A549 (cell line): ENCODE measurements at regions not wholly inside any gene's neighbourhood (a gene's known extent, or its start where the extent isn't known, plus 50 kb on each side); places are given as distances from the start of the nearest gene placed in this dataset.

Experiments
- ATAC-seq, 2 experiments: fragments of 200-7000 bp in 1 of 2; fragments of >200 bp in 1 of 2; cut with Nextera tagmentation in 1 of 2; cut with Tn5 transposase in 1 of 2; 3 replicates each; pipeline versions ENCODE4 v1.8.0 to v1.9.1; 2018 to 2020; ENCODE audit warnings: mild to moderate bottlenecking in 1 of 2, moderate library complexity in 1 of 2
- CTCF ChIA-PET: fragments of 300-600 bp; sonication (Branson Sonifier 250); formaldehyde crosslinking; extraction: SDS; loops from one replicate; lab custom pipeline; 2021; ENCODE audit warnings: antibody characterized with exemption, inconsistent platforms; lab: Yijun Ruan, JAX
- POLR2A ChIA-PET: fragments of 350-600 bp; formaldehyde crosslinking; extraction: SDS; loops from one replicate; lab custom pipeline; 2021; ENCODE audit warnings: antibody characterized with exemption, inconsistent platforms; lab: Yijun Ruan, JAX
- DNase-seq, 2 experiments: peaks; one replicate each; pipeline versions ENCODE4 v3.0.0 to v3.0.0-alpha.2; 2011 to 2016; ENCODE audit warnings: low read depth in 1 of 2, low spot score in 1 of 2
- FAIRE-seq: peaks from 2 replicates; lab custom pipeline; 2011; peaks lifted over from hg19 to GRCh38; lab: Jason Lieb, UNC
- H3K27ac ChIP-seq, 2 experiments: fragments of >200 bp; sonication (Bioruptor Twin); formaldehyde crosslinking; 3 replicates each; pipeline ENCODE4 v1.5.1; 2016 to 2017
- H3K4me1 ChIP-seq: fragments of >200 bp; sonication (Bioruptor Twin); formaldehyde crosslinking; 3 replicates; pipeline ENCODE4 v1.6.1; 2016
- H3K4me2 ChIP-seq: fragments of >200 bp; sonication (Bioruptor Twin); formaldehyde crosslinking; 3 replicates; pipeline ENCODE4 v1.6.1; 2016
- H3K4me3 ChIP-seq: fragments of >200 bp; sonication (Bioruptor Twin); formaldehyde crosslinking; 3 replicates; pipeline ENCODE4 v1.5.1; 2016
- H3K9me3 ChIP-seq: fragments of >200 bp; sonication (Bioruptor Twin); formaldehyde crosslinking; 3 replicates; pipeline ENCODE4 v1.6.1; 2016
- ATOH8 ChIP-seq: fragments of 250-450 bp; sonication (Bioruptor Pico); IDR thresholded peaks from 2 replicates; pipeline ENCODE4 v1.5.0; 2020; ENCODE audit warnings: low read depth, mild to moderate bottlenecking, moderate library complexity
- BHLHE40 ChIP-seq: IDR thresholded peaks from 2 replicates; pipeline ENCODE4 v1.6.1; 2012; ENCODE audit warnings: low read depth, low read length, inconsistent platforms
- CBX2 ChIP-seq: fragments of 200-600 bp; sonication (generic); IDR thresholded peaks from 2 replicates; pipeline ENCODE4 v1.6.1; 2016; ENCODE audit warnings: low read depth, mild to moderate bottlenecking, borderline replicate concordance
- CBX8 ChIP-seq: fragments of 200-600 bp; sonication (generic); IDR thresholded peaks from 2 replicates; pipeline ENCODE4 v1.6.1; 2016
- CHD4 ChIP-seq: fragments of 200-600 bp; sonication (generic); IDR thresholded peaks from 2 replicates; pipeline ENCODE4 v1.6.1; 2016; ENCODE audit warnings: antibody characterized with exemption, mild to moderate bottlenecking, borderline replicate concordance
- EHF ChIP-seq: fragments of 250-450 bp; sonication (Bioruptor Pico); IDR thresholded peaks from 2 replicates; pipeline ENCODE4 v1.5.0; 2020; ENCODE audit warnings: mild to moderate bottlenecking
- EHMT2 ChIP-seq: fragments of 200-600 bp; sonication (generic); IDR thresholded peaks from 2 replicates; pipeline ENCODE4 v1.6.1; 2016; ENCODE audit warnings: antibody characterized with exemption, low read depth, mild to moderate bottlenecking, moderate library complexity
- FOXS1 ChIP-seq: fragments of 250-450 bp; sonication (Bioruptor Pico); IDR thresholded peaks from 2 replicates; pipeline ENCODE4 v1.5.0; 2020; ENCODE audit warnings: mild to moderate bottlenecking, moderate library complexity
- GATA3 ChIP-seq: IDR thresholded peaks from 2 replicates; pipeline ENCODE4 v1.6.1; 2012; ENCODE audit warnings: borderline replicate concordance
- HDAC2 ChIP-seq: fragments of 200-600 bp; sonication (generic); IDR thresholded peaks from 2 replicates; pipeline ENCODE4 v1.6.1; 2016
- HOXB13 ChIP-seq: fragments of 250-450 bp; sonication (Bioruptor Pico); IDR thresholded peaks from 2 replicates; pipeline ENCODE4 v1.5.0; 2020; ENCODE audit warnings: low read depth, mild to moderate bottlenecking, moderate library complexity
- JUNB ChIP-seq: fragments of >200 bp; sonication (Bioruptor Twin); formaldehyde crosslinking; IDR thresholded peaks from 2 replicates; pipeline ENCODE4 v1.6.1; 2016
- MAFK ChIP-seq: fragments of 450-650 bp; IDR thresholded peaks from 2 replicates; pipeline ENCODE4 v1.6.1; 2014; ENCODE audit not compliant: partially characterized antibody
- NPAS2 ChIP-seq: fragments of 250-450 bp; sonication (Bioruptor Pico); IDR thresholded peaks from 2 replicates; pipeline ENCODE4 v1.8.0; 2022; ENCODE audit warnings: mild to moderate bottlenecking, moderate library complexity, borderline replicate concordance
- PBX3 ChIP-seq: IDR thresholded peaks from 2 replicates; pipeline ENCODE4 v1.6.1; 2012
- PHF8 ChIP-seq: fragments of 200-600 bp; sonication (generic); IDR thresholded peaks from 2 replicates; pipeline ENCODE4 v1.6.1; 2016; ENCODE audit warnings: low read depth, mild to moderate bottlenecking, antibody characterized with exemption, moderate library complexity, borderline replicate concordance
- RAD21 ChIP-seq, 2 experiments: fragments of >200 bp in 1 of 2; sonication (Bioruptor Twin) in 1 of 2; formaldehyde crosslinking in 1 of 2; IDR thresholded peaks in 1 of 2; conservative IDR thresholded peaks in 1 of 2; 2 replicates in 1 of 2; 3 replicates in 1 of 2; pipeline ENCODE4 v1.6.1; 2012 to 2018; ENCODE audit warnings: inconsistent platforms in 1 of 2
- SMC3 ChIP-seq: fragments of >200 bp; sonication (Bioruptor Twin); formaldehyde crosslinking; IDR thresholded peaks from 3 replicates; pipeline ENCODE4 v1.6.1; 2018; ENCODE audit warnings: inconsistent platforms
- SREBF2 ChIP-seq: fragments of 450-650 bp; IDR thresholded peaks from 2 replicates; pipeline ENCODE4 v1.6.1; 2014; ENCODE audit warnings: mild to moderate bottlenecking, moderate library complexity
- TP53 ChIP-seq: fragments of 250-450 bp; sonication (Bioruptor Pico); IDR thresholded peaks from 2 replicates; pipeline ENCODE4 v1.5.0; 2021; ENCODE audit warnings: mild to moderate bottlenecking, moderate library complexity
- WGBS: methylation state at CpG from one replicate; pipeline ENCODE4 v1.1.6; 2017; ENCODE audit errors: missing lambda C conversion rate; 5-methylcytosine and 5-hydroxymethylcytosine counted together
- TF ChIP-seq, protein P1 (sequence below): fragments of 250-450 bp; sonication (Bioruptor Pico); IDR thresholded peaks from 2 replicates; pipeline ENCODE4 v1.5.0; 2021; ENCODE audit warnings: mild to moderate bottlenecking, moderate library complexity, borderline replicate concordance
- TF ChIP-seq, protein P2 (sequence below): fragments of 150-350 bp; IDR thresholded peaks from 2 replicates; pipeline ENCODE4 v1.6.1; 2014; ENCODE audit warnings: low read depth, mild to moderate bottlenecking, low read length

DNA sequence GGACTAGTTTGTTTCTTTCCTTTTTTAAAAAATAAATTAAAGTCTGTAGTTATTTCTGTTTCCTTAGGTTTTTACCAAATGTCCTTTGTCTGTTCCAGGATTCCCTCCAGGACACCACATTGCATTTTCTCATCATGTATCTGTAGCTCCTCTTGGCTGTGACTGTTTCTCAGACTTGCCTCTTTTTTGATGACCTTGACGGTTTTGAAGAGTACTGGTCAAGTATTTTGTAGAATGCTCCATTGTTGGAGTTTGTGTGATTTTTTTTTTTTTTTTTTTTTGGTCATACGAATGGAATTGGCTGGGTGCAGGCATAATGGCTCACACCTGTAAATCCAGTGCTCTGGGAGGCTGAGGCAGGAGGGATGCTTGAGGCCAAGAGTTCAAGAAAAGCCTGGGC lies 127.1 kb upstream of the BMPER start:
- ChIA-PET CTCF (interaction anchor here (0.9 to 1.1 kb wide), 3 partner anchors 22 to 154 kb away, joined by 3 to 4 read pairs (median 3); no protein-coding TSS in a partner anchor), POLR2A (no interaction called here)
- TF ChIP-seq HOXB13 (CRISPR knock-in tag): no peak
- TF ChIP-seq MAFK: peak; percentile 57
- no peak overlapping the region for H3K4me2 ChIP-seq
- DNase-seq (no peak), FAIRE-seq (no peak), ATAC-seq (no peak)
- WGBS: 50% methylated on average over 2 of the region's 2 CpGs
- no peak overlapping the region for H3K4me3 ChIP-seq
- H3K9me3 ChIP-seq: no peaks in the 10 kb centered on the region
- no peaks in the 10 kb centered on the region for H3K4me1 ChIP-seq
- no peak overlapping the region for H3K27ac ChIP-seq

DNA sequence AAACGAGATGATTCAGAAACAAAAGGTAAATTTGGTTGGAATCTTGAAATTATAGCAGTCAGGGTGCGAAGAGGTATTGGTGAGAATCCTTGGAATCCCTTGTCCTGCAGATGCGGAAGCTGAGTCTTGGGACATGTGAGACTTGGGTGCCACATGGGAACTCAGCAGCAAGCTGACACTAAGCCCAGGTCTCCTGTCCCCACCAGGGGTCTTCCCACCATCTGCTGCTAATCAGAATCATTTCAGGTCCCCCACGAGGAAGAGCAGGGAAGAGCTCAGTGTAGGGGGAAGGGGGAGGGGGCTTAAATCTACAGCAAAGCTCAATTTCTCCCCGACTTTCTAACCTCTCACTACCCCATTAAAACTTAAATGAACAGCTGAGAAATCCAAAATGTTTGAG lies 126.1 kb upstream of the BMPER start:
- Histone ChIP-seq H3K4me2 (no peak overlapping the region), H3K9me3 (no peaks in the 10 kb centered on the region), H3K4me1 (no peaks in the 10 kb centered on the region), H3K27ac (no peak overlapping the region), H3K4me3 (no peak overlapping the region)
- FAIRE-seq (no peak), ATAC-seq (no peak), DNase-seq (no peak)
- CTCF ChIA-PET: interaction anchor here (1.0 kb wide), 2 partner anchors 27 to 116 kb away, joined by 3 read pairs; no protein-coding TSS in a partner anchor
- TF ChIP-seq CBX8: no peak
- TF ChIP-seq, protein P1, sequence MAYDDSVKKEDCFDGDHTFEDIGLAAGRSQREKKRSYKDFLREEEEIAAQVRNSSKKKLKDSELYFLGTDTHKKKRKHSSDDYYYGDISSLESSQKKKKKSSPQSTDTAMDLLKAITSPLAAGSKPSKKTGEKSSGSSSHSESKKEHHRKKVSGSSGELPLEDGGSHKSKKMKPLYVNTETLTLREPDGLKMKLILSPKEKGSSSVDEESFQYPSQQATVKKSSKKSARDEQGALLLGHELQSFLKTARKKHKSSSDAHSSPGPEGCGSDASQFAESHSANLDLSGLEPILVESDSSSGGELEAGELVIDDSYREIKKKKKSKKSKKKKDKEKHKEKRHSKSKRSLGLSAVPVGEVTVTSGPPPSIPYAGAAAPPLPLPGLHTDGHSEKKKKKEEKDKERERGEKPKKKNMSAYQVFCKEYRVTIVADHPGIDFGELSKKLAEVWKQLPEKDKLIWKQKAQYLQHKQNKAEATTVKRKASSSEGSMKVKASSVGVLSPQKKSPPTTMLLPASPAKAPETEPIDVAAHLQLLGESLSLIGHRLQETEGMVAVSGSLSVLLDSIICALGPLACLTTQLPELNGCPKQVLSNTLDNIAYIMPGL: no peak
- TF ChIP-seq EHF (CRISPR knock-in tag): no peak
- TF ChIP-seq JUNB: no peak
- no peak for TF ChIP-seq MAFK
- no peak for TF ChIP-seq EHMT2
- no peak for TF ChIP-seq PBX3
- no peak for TF ChIP-seq ATOH8
- no peak for TF ChIP-seq TP53 (CRISPR knock-in tag)
- no peak for TF ChIP-seq FOXS1 (CRISPR knock-in tag)
- POLR2A ChIA-PET: no interaction called here
- 44% methylated on average over 5 of the region's 5 CpGs for WGBS

DNA sequence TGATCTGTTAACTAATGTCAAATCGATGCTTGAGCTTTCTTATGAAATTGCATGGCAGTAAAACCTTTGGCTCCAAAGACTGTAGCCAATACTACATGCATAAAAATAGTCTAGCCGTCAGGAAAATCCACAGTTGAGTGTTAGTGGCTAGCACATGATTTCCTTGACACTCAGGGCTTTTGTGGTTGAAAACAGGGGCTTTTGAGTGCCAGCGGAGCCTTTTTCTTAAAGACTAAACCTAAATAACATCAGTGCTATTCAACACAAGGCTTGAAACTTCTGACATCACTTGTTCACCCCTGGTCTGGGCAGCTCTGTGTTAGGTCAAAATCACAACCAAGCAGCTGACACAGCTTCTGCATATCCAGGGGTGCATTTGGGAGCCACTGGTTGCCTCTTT lies 124.2 kb upstream of the BMPER start:
- Histone ChIP-seq H3K4me2 (no peak overlapping the region), H3K9me3 (no peaks in the 10 kb centered on the region), H3K27ac (no peak overlapping the region), H3K4me3 (no peak overlapping the region), H3K4me1 (no peaks in the 10 kb centered on the region)
- TF ChIP-seq BHLHE40 (no peak), PHF8 (no peak), GATA3 (no peak)
- POLR2A ChIA-PET: no interaction called here
- CTCF ChIA-PET: interaction anchor here (1.0 kb wide), 1 partner anchor 152 kb away, joined by 4 read pairs; no protein-coding TSS in a partner anchor
- WGBS: 28% methylated on average over 3 of the region's 3 CpGs
- DNase-seq (no peak), FAIRE-seq (no peak), ATAC-seq (no peak)

DNA sequence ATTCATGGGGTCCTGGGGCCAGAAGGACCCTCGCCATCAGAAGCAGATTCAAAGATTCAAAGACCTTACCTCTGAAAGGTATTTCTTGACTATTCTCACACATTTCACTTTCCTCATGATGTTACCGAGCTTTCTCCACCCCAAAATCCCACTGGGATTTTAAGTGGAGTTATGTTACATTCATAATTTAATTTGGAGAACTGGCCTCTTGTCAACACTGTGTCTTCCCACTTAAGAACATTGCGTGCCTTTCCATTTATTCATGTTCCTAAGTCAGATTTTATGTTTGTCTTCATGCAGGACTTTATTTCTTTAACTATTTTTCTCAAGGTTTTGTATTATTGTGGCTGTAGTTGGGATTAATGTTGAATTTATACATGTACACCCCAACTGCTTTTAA lies 123.5 kb upstream of the BMPER start:
- no peak overlapping the region for H3K4me3 ChIP-seq
- H3K4me1 ChIP-seq: no peaks in the 10 kb centered on the region
- no peak overlapping the region for H3K27ac ChIP-seq
- no peak for DNase-seq
- no peak for ATAC-seq
- H3K9me3 ChIP-seq: no peaks in the 10 kb centered on the region
- POLR2A ChIA-PET: no interaction called here
- CTCF ChIA-PET: interaction anchor here (1.0 to 1.4 kb wide), 2 partner anchors 21 to 151 kb away, joined by 4 read pairs; no protein-coding TSS in a partner anchor
- no peak for TF ChIP-seq RAD21 (conservative IDR thresholded peaks at IDR 0.05 in 1 of 2, IDR thresholded peaks at IDR 0.05 in 1 of 2)
- TF ChIP-seq SREBF2: no peak
- TF ChIP-seq HDAC2: no peak
- no peak for TF ChIP-seq CBX2
- no peak for TF ChIP-seq MAFK
- TF ChIP-seq NPAS2: no peak
- TF ChIP-seq CHD4: no peak
- TF ChIP-seq, protein P2, sequence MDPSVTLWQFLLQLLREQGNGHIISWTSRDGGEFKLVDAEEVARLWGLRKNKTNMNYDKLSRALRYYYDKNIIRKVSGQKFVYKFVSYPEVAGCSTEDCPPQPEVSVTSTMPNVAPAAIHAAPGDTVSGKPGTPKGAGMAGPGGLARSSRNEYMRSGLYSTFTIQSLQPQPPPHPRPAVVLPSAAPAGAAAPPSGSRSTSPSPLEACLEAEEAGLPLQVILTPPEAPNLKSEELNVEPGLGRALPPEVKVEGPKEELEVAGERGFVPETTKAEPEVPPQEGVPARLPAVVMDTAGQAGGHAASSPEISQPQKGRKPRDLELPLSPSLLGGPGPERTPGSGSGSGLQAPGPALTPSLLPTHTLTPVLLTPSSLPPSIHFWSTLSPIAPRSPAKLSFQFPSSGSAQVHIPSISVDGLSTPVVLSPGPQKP: no peak
- no peak for TF ChIP-seq SMC3
- no peak overlapping the region for H3K4me2 ChIP-seq
- 34% methylated on average over 3 of the region's 3 CpGs for WGBS
- no peak for FAIRE-seq
